ENCODE measurements at regions not wholly inside any gene's neighbourhood (a gene's known extent, or its start where the extent isn't known, plus 50 kb on each side); places are given as distances from the start of the nearest gene placed in this dataset.
"Not testable (repeated sequence)": the region's sequence is repeated elsewhere in the genome, so short reads cannot be mapped to it uniquely, and the experiment has no call there.

GRCh38 chr4:188387179-188387791 lies 248.0 kb downstream of the TRIML1 start:
- H3K4me3 ChIP-seq (ENCODE audit: low read depth, low read length) = no peak overlapping the region
- DNase-seq (ENCODE audit: low read depth) = no peak
- no peak for TF ChIP-seq CTCF (IDR thresholded peaks at IDR 0.05; ENCODE audit: low read depth, low read length, missing control alignments)

GRCh38 chr4:188391349-188391748 lies 252.1 kb downstream of the TRIML1 start:
- DNase-seq (ENCODE audit: low read depth); H3K4me3 ChIP-seq (ENCODE audit: low read depth, low read length): not testable (repeated sequence)

- no peak overlapping the region for H3K4me3 ChIP-seq (ENCODE audit: low read depth, low read length)
- no peak for DNase-seq (ENCODE audit: low read depth)
- TF ChIP-seq CTCF (IDR thresholded peaks at IDR 0.05; ENCODE audit: low read depth, low read length, missing control alignments) = no peak
Measured at GRCh38 chr4:188396037-188396436, 256.8 kb downstream of the TRIML1 start.

- no peak for DNase-seq (ENCODE audit: low read depth)
- no peak for TF ChIP-seq CTCF (IDR thresholded peaks at IDR 0.05; ENCODE audit: low read depth, low read length, missing control alignments)
Measured at GRCh38 chr4:188399834-188400233, 260.6 kb downstream of the TRIML1 start.

GRCh38 chr4:188400451-188400850 lies 261.2 kb downstream of the TRIML1 start:
- H3K4me3 ChIP-seq (ENCODE audit: low read depth, low read length) = no peak overlapping the region
- DNase-seq (ENCODE audit: low read depth) = no peak
- TF ChIP-seq CTCF (IDR thresholded peaks at IDR 0.05; ENCODE audit: low read depth, low read length, missing control alignments) = no peak

More at GRCh38 chr4:188399834-188400233, 260.6 kb downstream of the TRIML1 start:
- H3K4me3 ChIP-seq (ENCODE audit: low read depth, low read length) = no peak overlapping the region

- no peak overlapping the region for H3K4me3 ChIP-seq (ENCODE audit: low read depth, low read length)
- no peak for TF ChIP-seq CTCF (IDR thresholded peaks at IDR 0.05; ENCODE audit: low read depth, low read length, missing control alignments)
- no peak for DNase-seq (ENCODE audit: low read depth)
Measured at GRCh38 chr4:188403272-188403671, 264.0 kb downstream of the TRIML1 start.

GRCh38 chr4:188405071-188405835 lies 266.0 kb downstream of the TRIML1 start:
- DNase-seq (ENCODE audit: low read depth); H3K4me3 ChIP-seq (ENCODE audit: low read depth, low read length): not testable (repeated sequence)

Measured in GM12864 (cell line).